ENCODE measurements at regions not wholly inside any gene's neighbourhood (a gene's known extent, or its start where the extent isn't known, plus 50 kb on each side); places are given as distances from the start of the nearest gene placed in this dataset.

DNA sequence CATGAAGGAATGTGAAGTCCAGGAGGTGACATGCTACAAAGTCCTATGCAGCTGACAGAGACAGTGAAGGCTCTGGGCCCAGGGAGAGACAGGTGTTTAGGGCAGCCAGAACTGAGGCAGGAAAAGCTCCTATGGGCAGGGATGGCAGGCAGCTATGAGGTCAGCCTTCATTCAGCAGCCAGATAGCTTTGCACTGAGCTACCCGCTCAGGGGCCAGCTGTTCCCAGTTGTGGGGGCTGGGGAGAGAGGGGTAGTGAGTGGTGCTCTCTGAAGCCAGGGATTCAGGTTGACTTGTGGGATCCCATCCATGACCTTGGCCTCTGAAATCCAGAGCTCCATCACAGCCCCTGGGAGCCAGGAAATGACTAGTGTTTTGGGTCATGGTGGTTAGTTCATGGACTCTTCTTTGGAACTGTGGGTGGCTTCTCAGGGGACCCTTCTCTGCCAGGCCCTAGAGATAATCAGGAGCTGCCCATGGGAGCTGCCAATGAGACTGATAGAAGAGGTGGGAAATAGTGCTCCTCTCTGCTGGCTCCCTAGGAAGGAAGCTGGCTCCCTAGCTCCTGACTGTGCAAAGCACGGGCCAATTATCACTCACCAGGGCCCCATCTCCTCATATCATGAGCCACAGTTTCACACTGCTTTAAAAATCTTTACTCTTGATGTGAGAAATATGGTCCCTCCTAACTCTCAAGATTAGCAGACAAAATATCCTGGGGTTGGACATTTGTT, 127.7 kb downstream of the VEGFA start:
- Histone ChIP-seq H3K27me3 (no peaks in the 10 kb centered on the region), H3K27ac (no peak overlapping the region), H3K4me1 (peaks cover 0 to 7% of the 10 kb centered on the region in 2 donors), H3K4me3 (no peak overlapping the region), H3K9me3 (no peaks in the 10 kb centered on the region), H3K36me3 (no peaks in the 10 kb centered on the region)
- TF ChIP-seq, protein P1, sequence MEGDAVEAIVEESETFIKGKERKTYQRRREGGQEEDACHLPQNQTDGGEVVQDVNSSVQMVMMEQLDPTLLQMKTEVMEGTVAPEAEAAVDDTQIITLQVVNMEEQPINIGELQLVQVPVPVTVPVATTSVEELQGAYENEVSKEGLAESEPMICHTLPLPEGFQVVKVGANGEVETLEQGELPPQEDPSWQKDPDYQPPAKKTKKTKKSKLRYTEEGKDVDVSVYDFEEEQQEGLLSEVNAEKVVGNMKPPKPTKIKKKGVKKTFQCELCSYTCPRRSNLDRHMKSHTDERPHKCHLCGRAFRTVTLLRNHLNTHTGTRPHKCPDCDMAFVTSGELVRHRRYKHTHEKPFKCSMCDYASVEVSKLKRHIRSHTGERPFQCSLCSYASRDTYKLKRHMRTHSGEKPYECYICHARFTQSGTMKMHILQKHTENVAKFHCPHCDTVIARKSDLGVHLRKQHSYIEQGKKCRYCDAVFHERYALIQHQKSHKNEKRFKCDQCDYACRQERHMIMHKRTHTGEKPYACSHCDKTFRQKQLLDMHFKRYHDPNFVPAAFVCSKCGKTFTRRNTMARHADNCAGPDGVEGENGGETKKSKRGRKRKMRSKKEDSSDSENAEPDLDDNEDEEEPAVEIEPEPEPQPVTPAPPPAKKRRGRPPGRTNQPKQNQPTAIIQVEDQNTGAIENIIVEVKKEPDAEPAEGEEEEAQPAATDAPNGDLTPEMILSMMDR (IDR thresholded peaks at IDR 0.05): no peak
- DNase-seq (ENCODE audit: low spot score): no peak

DNA sequence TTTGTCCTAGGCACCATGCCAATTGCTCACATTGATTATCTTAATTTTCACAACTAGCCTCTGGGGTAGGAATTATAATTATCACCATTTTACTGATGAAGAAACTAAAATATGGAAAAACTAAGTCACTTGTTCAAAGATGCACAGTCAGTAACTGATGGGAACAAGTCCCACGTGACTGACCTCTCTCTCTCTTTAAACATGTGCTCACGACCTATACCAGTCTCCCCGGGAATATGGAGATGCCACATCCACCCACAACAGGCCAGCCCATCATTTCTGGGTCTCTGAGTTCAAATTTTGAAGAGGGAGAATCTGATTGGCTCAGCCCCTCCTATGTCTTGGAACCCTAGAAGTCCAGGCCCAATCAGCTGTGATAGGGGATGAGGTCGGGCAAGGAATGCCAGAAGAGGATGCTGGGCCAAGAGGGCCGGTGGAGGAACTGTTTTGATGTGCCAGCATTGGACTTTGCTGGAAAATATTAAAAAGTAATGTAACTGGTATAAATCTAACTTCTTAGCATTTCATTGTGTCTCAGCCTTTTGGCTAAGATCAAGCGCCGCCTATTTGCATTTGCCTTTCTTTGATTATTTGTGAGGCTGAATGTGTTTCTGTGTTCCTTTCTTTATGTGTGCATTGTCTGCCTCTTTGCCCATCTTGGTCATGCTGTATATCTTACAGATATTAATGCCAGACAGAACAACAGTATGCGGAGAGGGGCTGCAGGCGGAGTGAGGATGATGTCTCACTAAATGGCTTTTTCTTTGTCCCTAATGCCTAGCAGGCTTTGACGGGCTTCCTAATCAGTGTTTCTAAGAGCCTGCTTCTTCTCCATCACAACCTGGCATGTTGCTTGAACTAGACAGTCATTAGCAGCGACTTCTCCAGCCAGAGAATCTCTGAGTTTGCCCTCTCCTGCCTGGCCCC, 126.6 kb downstream of the VEGFA start:
- Histone ChIP-seq H3K4me1 (peaks cover 0 to 7% of the 10 kb centered on the region in 2 donors), H3K36me3 (no peaks in the 10 kb centered on the region), H3K27ac (no peak overlapping the region), H3K4me3 (no peak overlapping the region), H3K9me3 (no peaks in the 10 kb centered on the region), H3K27me3 (no peaks in the 10 kb centered on the region)
- TF ChIP-seq, protein P1 (IDR thresholded peaks at IDR 0.05): no peak
- DNase-seq (ENCODE audit: low spot score): no peak

DNA sequence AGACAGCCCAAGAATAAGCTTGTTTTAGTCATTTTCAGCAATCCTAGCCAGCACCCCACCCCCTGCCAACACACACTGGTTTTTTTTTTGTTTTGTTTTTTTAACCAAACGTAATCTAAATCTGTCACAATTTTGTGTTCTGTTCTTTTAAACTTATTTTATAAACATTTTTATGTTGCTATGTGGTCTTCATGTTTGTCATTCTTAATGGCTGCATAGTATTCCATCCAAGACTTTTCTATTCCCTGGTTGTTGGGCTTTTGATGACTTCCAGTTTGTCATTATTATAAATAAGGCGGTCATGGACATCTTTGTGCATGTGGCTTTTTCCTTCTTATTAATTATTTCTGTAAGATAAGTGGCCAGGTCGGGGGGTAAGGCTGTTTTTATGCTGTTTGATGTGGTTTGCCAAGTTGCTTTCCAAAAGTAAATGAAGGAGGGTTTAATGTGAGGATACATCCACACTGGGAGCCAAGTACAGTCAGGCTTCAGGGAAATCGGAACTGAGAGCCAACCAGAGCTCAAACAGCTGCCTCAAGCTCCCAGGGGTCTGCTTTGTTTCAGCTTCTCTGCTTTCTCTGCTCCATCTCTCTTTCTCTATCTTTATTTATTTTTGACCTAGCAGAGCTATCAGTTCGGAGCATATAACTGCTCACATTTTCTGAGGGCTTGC, 125.8 kb downstream of the VEGFA start:
- H3K4me1 ChIP-seq: peaks cover 0 to 7% of the 10 kb centered on the region in 2 donors
- no peak for DNase-seq (ENCODE audit: low spot score)
- no peaks in the 10 kb centered on the region for H3K27me3 ChIP-seq
- H3K27ac ChIP-seq: no peak overlapping the region
- no peaks in the 10 kb centered on the region for H3K9me3 ChIP-seq
- H3K36me3 ChIP-seq: no peaks in the 10 kb centered on the region
- TF ChIP-seq, protein P1 (IDR thresholded peaks at IDR 0.05): no peak
- H3K4me3 ChIP-seq: no peak overlapping the region

DNA sequence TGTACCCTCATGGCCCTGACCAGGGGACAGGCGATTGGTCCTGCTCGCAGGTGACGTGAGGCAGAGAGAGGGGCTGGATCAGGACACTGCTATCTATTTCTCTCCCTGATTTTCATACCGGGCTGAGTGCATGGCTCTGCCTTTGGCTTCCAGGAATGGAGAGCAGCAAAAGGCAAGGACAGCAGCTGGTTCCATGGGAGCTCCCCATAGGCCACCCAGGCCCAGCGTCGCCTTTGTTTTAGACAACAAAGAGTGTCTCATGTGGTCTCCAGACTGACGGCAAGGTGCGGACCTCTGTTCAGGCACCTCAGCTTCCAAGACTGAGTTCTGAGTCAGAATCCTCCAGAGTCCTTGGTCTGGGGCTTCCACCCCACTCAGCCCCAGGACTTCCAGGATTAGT, 123.1 kb downstream of the VEGFA start:
- H3K27ac ChIP-seq: no peak overlapping the region
- H3K4me3 ChIP-seq: no peak overlapping the region
- no peaks in the 10 kb centered on the region for H3K9me3 ChIP-seq
- no peaks in the 10 kb centered on the region for H3K27me3 ChIP-seq
- TF ChIP-seq, protein P1 (IDR thresholded peaks at IDR 0.05): no peak
- no peaks in the 10 kb centered on the region for H3K36me3 ChIP-seq
- peaks cover 0 to 7% of the 10 kb centered on the region in 2 donors for H3K4me1 ChIP-seq
- no peak for DNase-seq (ENCODE audit: low spot score)

DNA sequence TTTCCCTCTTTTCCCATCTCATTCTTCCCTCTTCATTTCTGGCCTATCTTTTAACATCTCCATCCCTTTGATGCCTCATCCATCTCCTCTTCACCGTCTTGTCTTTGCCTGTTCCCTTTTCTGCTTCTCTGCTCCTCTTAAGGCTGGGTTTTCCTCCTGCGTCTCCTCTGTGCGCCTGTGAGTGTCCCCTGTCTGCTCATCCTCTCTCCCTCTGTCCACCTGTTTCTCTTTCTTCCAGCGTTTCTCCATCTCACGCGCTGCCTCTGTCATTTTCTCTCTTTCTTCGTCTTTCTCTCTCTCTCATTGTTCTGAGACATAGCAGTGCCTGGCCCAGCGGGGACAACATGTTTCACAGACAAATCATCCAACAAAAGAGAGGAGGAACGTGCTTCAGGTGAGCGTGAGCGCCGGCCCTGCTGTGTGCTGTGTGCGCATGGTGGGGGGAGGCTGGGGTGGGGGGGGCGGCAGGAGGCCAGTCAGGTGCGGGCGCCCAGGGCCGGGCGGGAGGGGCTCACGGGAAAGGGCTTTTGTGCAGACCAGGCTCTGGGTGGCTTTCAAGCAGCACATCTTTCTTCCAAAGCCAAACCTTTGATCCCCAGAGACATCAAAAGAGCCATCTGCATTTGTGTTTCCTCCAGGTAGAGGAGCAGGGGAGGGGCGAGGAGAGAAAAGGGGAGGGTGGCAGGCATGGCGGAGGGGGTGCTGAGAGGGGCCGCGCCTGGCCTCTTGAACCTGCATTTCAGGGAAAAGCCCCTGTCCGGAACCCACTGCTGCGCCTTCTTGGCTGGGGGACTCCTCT, 121.3 kb downstream of the VEGFA start:
- Histone ChIP-seq H3K27ac (no peak overlapping the region), H3K9me3 (no peaks in the 10 kb centered on the region), H3K4me3 (no peak overlapping the region), H3K27me3 (no peaks in the 10 kb centered on the region), H3K4me1 (peaks cover 0 to under 1% of the 10 kb centered on the region in 2 donors), H3K36me3 (no peaks in the 10 kb centered on the region)
- DNase-seq (ENCODE audit: low spot score): no peak
- TF ChIP-seq, protein P1 (IDR thresholded peaks at IDR 0.05): no peak
